Heart right ventricle (tissue), 16 donors: ENCODE measurements at regions not wholly inside any gene's neighbourhood (a gene's known extent, or its start where the extent isn't known, plus 50 kb on each side); places are given as distances from the start of the nearest gene placed in this dataset.

Source experiments
- ATAC-seq, 8 donors: fragments of 200-7000 bp; cut with Tn5 transposase; one replicate each; pipeline ENCODE4 v1.9.1; 2020; ENCODE audit warnings: mild to moderate bottlenecking in 8 of 8, moderate library complexity in 8 of 8, moderate number of reproducible peaks in 1 of 8
- DNase-seq, 2 donors: peaks; one replicate each; pipeline ENCODE4 v3.0.0-alpha.2; 2020
- H3K27ac ChIP-seq, 10 donors: fragments of 200-600 bp; sonication (generic) in 2 of 10; one replicate each; pipeline versions ENCODE4 v1.5.0 to v1.8.0; 2020 to 2022; ENCODE audit warnings: mild to moderate bottlenecking in 3 of 10
- H3K27me3 ChIP-seq, 7 donors: fragments of 200-600 bp; one replicate each; pipeline ENCODE4 v1.8.0; 2021 to 2022; ENCODE audit warnings: mild to moderate bottlenecking in 2 of 7
- H3K36me3 ChIP-seq, 9 donors: fragments of 200-600 bp; sonication (generic) in 1 of 9; one replicate each; pipeline versions ENCODE4 v1.5.0 to v1.8.0; 2020 to 2022; ENCODE audit warnings: mild to moderate bottlenecking in 2 of 9
- H3K4me1 ChIP-seq, 9 donors: fragments of 200-600 bp; sonication (generic) in 1 of 9; one replicate each; pipeline versions ENCODE4 v1.5.0 to v1.8.0; 2020 to 2022; ENCODE audit warnings: mild to moderate bottlenecking in 4 of 9
- H3K4me3 ChIP-seq, 10 donors: fragments of 200-600 bp; sonication (generic) in 2 of 10; one replicate each; pipeline versions ENCODE4 v1.5.0 to v1.8.0; 2020 to 2022; ENCODE audit warnings: mild to moderate bottlenecking in 7 of 10, moderate library complexity in 2 of 10
- H3K9me3 ChIP-seq, 11 donors: fragments of 200-600 bp in 10 of 11; sonication (generic) in 2 of 11; one replicate each; pipeline versions ENCODE4 v1.5.0 to v1.8.0; 2013 to 2022; ENCODE audit warnings: mild to moderate bottlenecking in 2 of 11, control low read depth in 1 of 11, moderate library complexity in 1 of 11
- CTCF ChIP-seq, 9 donors: fragments of 200-600 bp; sonication (generic) in 2 of 9; IDR thresholded peaks; one replicate each; pipeline versions ENCODE4 v1.5.0 to v1.8.0; 2021 to 2022; ENCODE audit warnings: antibody characterized with exemption in 9 of 9, mild to moderate bottlenecking in 5 of 9, moderate library complexity in 1 of 9
- WGBS, 2 donors: extraction: QIAGEN DNeasy Blood & Tissue Kit; methylation state at CpG; one replicate each; pipeline ENCODE4 v1.1.7; 2013; ENCODE audit warnings: inconsistent platforms in 1 of 2; 5-methylcytosine and 5-hydroxymethylcytosine counted together
- intact Hi-C, 10 donors: fragments of 100-400 bp; cut with DNase I; formaldehyde crosslinking; loops; one replicate each; pipeline versions ENCODE4 v1.11.1 to v1.14.2; 2022
- donor health status: Arrhythmogenic right ventricular cardiomyopathy.
- donor health status: ischemic (EF 13 %, LVEDD 7.1; RV severe dilation, severe dysfunction).
- donor health status: healthy with polysubstance abuse.
- donor health status: DM: no; HTN: yes; CAD: no.
- donor health status: DM: no; HTN: no; CAD: no.
- donor health status: ischemic (EF 25% LVEDD 6.9; RV normal size, moderate dysfunction).
- donor health status: ischemic (EF 25% LVEDD 5.7; RV mildly dilated, moderate dysfunction).
- donor health status: healthy.
- donor health status: DM: yes; HTN: yes; CAD: no.
- donor health status: Ischemic cardiomyopathy.
- donor health status: ischemic (EF 35%, LVEDD 5.7; RV mildly dilated, moderate dysfunction).
- donor health status: nonischemic (EF 11% LVEDD 7.7; RV severe dilation, severe dysfunction).
- donor health status: DM: yes; HTN: yes; CAD: no.
- donor health status: PGD.
- donor health status: ischemic (EF 29% LVEDD 5.4; RV normal size, mild dysfunction).
- donor health status: nonischemic (EF 23%, LVEDD 6.1; RV moderate dilation, normal function).

GRCh38 chr6:1145768-1146218 lies 166.1 kb upstream of the FOXQ1 start:
- intact Hi-C loops = no loop called here
- 52 to 61% methylated on average over 8 of the region's 8 CpGs for WGBS, 2 donors
- ATAC-seq (no peak), DNase-seq (no peak)
- Histone ChIP-seq H3K27me3 (peaks cover 0 to 51% (median 40%) of the 10 kb centered on the region in 7 donors), H3K36me3 (no peaks in the 10 kb centered on the region), H3K27ac (no peak overlapping the region), H3K4me1 (no peaks in the 10 kb centered on the region), H3K4me3 (no peak overlapping the region), H3K9me3 (peaks cover 0 to 2% (median 0%) of the 10 kb centered on the region in 11 donors)
- TF ChIP-seq CTCF (IDR thresholded peaks at IDR 0.05) = no peak

GRCh38 chr6:1144842-1145767 lies 166.8 kb upstream of the FOXQ1 start:
- Histone ChIP-seq H3K36me3 (no peaks in the 10 kb centered on the region), H3K9me3 (peaks cover 0 to 6% (median 0%) of the 10 kb centered on the region in 11 donors), H3K27me3 (peaks cover 0 to 47% (median 34%) of the 10 kb centered on the region in 7 donors), H3K4me3 (no peak overlapping the region), H3K27ac (no peak overlapping the region), H3K4me1 (no peaks in the 10 kb centered on the region)
- DNase-seq = no peak
- no peak for ATAC-seq
- 58 to 59% methylated on average over 10 of the region's 10 CpGs for WGBS, 2 donors
- intact Hi-C loops = no loop called here
- no peak for TF ChIP-seq CTCF (IDR thresholded peaks at IDR 0.05)

- H3K36me3 ChIP-seq = no peaks in the 10 kb centered on the region
- no peak overlapping the region for H3K27ac ChIP-seq
- ATAC-seq (no peak), DNase-seq (no peak)
- intact Hi-C loops = no loop called here
- no peaks in the 10 kb centered on the region for H3K4me1 ChIP-seq
- 92% methylated on average over 7 of the region's 7 CpGs for WGBS, 2 donors
- TF ChIP-seq CTCF (IDR thresholded peaks at IDR 0.05) = no peak
- peaks cover 0 to 21% (median 5%) of the 10 kb centered on the region in 11 donors for H3K9me3 ChIP-seq
- H3K27me3 ChIP-seq = peaks cover 0 to 36% (median 32%) of the 10 kb centered on the region in 7 donors
- H3K4me3 ChIP-seq = no peak overlapping the region
These were observed 168.2 kb upstream of the FOXQ1 start for GRCh38 chr6:1143655-1144054.

GRCh38 chr6:1139155-1139890 lies 172.6 kb upstream of the FOXQ1 start:
- intact Hi-C loops = no loop called here
- Histone ChIP-seq H3K9me3 (peaks cover 0 to 27% (median 5%) of the 10 kb centered on the region in 11 donors), H3K4me1 (peaks cover 0 to 3% (median 0%) of the 10 kb centered on the region in 9 donors), H3K27me3 (peaks cover 0 to 2% (median 0%) of the 10 kb centered on the region in 7 donors), H3K36me3 (no peaks in the 10 kb centered on the region), H3K27ac (no peak overlapping the region), H3K4me3 (no peak overlapping the region)
- no peak for TF ChIP-seq CTCF (IDR thresholded peaks at IDR 0.05)
- WGBS, 2 donors = 60 to 72% methylated on average over 4 of the region's 4 CpGs
- DNase-seq (no peak), ATAC-seq (no peak)
